ENCODE measurements at regions not wholly inside any gene's neighbourhood (a gene's known extent, or its start where the extent isn't known, plus 50 kb on each side); places are given as distances from the start of the nearest gene placed in this dataset.
"Not testable (repeated sequence)": the region's sequence is repeated elsewhere in the genome, so short reads cannot be mapped to it uniquely, and the experiment has no call there.

DNA sequence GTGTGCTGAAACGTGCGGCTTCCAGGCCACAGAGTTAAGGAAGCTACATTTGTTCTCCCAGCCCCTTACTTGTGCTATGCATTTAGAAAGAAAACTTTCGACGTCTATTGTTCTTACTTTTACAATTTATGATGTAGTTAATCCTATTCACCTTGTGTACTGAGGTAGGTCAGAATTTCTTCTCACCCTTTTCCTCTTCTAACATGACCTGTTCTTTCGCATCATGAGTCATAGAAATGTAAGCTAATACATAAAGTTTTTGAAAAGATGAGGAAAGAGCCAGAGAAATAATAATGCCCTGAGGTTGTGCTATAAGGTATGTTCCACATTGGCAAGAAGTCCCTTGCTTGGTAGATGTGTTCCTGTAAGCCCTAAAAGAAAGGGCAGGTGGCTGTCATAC lies 298.3 kb downstream of the TRIML1 start:
- DNase-seq (ENCODE audit: low spot score): peak; percentile 24

DNA sequence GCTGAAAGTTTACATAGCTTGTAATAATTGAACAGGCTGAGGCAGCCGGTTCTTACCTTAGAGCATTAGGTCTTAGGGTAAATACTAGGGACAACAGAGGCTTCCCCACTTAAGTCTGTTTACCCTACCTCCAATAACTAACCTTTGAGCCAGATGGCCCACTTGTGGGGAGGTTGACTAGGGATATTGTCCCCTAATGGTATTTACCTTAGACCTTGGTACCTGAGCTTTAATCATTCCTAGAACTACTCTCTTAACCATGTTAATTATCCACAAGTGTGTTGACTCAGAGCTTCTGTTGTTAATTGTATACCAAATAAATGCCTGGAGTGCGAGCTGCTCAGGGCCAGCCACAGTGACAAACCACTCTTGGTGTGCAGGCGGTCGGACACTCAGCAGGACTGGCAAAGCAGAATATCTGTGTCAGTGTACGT lies 299.2 kb downstream of the TRIML1 start:
- DNase-seq (ENCODE audit: low spot score): peak; percentile 40

DNA sequence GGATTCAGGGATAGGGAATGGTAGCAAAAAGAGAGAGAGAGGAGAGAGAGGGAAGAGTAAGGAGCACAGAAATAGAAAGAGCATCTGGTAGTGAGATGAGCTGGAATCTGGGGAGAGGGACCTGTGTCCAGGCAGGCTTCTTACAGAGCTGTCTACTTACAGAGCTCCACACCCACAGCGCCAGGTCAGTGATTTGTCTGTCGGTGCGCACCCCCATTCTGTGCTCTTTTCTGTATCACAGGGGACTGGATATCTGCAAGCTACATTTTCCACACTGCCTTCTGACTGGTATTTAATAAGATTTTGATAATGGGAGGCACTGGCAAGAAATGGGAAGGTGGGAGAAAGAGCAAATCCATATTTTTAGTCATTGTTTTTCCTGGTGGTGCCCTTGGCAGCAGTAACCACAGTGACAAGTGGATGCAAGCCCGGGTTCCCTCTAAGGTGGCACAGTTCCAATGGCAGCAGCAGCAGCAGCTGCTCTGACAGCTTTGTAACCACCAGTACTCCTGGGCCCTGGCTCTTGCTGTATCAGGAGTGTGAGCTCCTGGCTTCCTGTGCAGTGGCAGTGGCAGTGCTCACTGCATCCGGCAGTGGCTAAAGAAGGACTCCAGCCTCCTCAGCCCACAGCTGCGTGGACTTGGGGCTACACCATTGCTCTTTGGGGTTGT lies 300.5 kb downstream of the TRIML1 start:
- peak; percentile 66 for DNase-seq (ENCODE audit: low spot score)

DNA sequence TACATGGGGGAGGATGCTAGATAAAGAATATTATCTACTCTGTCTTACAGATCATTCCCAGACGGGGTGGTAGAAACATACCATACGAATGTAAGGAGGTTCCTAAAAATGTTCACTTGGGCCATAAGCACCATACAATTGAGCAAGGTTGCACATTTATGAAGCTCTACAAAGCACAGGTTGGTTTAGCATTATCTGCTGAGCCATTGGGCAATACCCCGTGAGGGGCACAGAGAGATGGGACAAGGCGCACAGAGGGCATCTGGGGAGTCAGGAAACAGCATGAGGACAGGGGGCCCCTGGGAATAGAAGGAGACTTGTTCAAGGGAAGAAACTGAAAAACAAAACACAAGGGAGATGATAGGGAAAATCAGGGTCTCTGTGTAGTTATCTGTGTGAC lies 305.3 kb downstream of the TRIML1 start:
- no peak for DNase-seq (ENCODE audit: low spot score)

DNA sequence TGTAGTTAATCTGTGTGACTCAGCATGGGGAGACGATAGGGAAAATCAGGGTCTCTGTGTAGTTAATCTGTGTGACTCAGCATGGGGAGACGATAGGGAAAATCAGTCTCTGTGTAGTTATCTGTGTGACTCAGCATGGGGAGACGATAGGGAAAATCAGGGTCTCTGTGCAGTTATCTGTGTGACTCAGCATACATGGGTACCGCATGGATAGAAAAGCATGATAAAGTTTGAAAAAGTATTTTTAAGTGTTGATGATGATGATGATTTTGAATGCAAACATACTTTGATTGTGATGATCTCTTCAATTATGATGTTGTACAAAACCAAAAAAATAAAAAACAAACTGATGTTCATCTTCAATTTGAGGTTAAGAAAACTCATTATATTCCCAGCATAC lies 309.8 kb downstream of the TRIML1 start:
- DNase-seq (ENCODE audit: low spot score): not testable (repeated sequence)

DNA sequence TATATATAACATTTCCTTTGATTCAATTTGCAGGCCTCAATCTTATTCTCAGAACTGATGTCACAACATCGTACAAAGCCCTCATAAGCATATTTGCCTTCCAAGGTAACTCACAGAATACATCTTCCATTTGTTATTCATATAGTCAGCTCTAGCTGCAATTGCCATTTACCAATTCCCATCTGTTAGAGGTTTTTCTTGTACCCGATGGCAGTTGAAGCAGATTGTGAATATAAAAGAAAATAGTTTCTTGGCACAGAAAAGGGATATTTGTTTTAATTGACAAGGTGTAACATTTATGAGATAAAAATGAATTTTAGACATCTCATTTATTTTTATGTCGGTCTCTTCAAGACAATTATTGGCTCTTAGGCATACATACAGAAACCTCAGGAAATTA lies 311.3 kb downstream of the TRIML1 start:
- no peak for DNase-seq (ENCODE audit: low spot score)

DNA sequence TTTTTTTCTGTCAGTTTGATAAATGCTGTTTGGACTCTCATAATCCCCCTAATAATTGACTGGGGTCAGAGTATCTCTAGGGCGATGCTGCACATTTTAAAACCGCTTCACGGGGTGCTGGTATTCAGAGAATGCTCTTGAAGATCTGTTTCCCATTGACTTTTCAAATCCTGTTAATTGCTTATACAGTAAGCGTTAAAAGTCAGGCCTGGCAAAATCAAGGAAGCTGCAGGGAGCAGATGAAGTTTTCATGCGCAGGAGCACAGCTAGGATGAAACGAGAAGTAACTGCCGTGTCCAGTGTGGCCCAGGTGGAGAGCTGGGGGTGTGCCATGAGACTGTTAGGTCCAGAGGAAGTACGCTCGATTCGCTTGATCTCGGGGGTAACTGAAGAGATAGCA lies 312.9 kb downstream of the TRIML1 start:
- DNase-seq (ENCODE audit: low spot score): no peak

DNA sequence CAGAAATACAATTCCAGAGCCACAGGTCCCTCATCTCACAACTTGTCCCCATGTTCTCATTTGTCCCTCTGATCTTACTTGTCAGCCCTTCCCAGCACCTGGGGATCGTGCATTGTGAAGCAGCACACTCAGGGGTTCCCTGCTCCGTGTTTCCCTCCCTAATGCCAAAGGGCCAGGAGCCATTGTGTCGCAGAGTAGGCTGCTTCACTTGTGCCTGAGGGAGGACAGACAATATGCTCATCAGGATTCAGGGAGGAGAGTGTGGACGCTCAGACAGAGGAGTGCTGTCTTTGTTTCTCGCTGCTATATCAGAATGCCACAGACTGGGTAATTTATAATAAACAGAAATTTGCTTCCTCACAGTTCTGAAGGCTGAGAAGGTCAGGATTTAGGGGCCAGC lies 315.3 kb downstream of the TRIML1 start:
- DNase-seq (ENCODE audit: low spot score): no peak

DNA sequence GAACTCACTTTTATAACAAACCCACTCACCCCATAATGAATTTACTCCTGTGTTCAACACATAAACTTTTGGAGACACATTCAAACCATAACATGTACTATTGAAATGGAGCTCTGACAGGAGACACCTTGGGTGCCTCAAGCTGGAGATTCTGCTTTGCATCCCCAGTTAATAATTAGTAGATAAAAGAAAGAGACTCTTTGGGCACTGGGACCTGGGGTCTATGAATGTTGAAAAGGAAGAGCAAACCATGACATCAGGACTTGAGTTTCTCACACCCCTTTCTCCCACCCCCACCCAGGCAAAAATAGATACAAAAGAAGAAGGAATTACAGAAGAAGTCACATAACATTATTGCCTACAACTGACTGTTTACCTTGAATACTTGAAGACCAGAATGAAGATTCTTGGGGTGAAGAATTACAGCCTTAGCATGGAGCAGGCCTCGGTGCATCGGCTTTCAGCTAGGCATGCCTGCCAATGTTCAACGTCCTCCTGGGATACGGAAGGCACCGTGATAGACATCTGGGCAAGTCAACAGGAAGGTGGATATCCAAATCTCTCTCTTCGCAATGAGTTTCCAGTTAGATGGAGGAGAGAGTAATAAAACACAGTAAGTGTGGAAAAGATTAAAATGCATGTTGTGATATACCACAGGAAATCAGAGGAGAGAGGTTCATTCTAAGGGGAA lies 316.0 kb downstream of the TRIML1 start:
- DNase-seq (ENCODE audit: low spot score): no peak

DNA sequence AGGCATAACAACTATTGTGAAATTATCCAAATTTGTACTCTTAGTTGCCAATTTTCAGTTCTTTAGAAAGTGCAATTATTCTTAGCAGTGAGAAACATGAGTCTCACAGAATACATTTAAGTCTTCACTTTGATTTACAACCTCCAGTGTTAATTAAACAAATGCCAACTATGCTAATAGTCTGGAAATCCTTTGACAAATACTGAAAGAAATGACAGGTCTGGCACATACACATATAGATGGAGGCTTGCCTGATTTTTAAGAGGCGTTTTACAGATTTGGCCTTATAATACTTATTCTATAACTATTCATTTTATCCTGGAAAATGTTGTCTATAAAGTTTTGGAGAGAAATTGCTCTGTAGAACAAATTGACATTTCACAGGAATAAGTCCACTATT lies 320.1 kb downstream of the TRIML1 start:
- DNase-seq (ENCODE audit: low spot score): no peak

DNA sequence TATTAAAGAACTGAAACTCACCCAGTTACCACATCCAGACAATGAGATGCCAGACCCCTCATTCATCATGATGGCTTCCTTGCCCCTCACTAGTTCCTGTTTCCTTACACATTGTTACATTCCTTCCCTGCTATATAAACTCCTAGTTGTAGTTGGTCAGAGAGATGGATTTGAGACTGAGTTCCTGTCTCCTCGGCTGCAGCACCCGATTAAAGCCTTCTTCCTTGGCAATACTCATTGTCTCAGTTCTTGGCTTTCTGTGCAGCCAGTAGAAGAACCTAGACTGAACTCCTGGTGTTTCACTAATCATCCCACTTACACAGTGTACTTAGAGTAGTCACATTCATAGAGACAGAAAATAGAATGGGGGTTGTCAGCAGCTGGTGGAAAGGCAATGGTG lies 324.7 kb downstream of the TRIML1 start:
- DNase-seq (ENCODE audit: low spot score): no peak

DNA sequence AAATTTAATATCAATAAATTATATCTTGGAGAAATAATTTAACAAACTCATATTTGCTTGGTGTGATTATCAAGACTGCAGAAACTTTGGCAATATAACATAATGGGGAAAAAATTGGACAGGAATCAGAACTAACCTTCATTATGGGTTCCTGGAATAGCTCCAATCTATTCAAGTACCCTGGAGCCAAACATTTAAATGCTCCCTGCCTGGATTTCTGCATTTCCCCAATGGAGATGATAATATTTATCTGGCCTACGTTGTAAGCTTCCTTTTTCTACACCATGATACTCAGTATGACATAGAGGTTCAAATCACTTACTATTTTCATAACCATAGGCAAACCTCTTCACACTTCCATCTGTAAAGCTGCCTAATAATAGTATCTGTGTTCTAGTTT lies 326.8 kb downstream of the TRIML1 start:
- DNase-seq (ENCODE audit: low spot score): no peak

DNA sequence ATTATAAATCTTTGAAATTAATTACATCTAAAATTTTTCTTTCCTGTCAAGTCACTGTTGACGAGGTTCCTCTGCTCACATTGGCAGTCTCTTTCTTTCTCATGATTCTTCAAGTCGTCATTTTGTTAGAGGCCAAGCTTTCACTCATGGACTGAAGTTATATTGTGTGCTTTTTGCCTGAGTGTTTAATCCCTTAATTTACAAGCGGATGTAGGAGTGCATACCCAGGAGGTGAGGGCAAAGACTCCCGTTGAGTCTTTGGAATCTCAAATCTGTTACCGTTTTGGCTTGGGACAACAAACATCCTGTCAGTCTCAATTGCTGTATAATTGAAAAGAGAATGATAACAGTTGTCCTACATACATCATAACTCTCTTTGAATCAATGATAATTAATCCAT lies 345.0 kb downstream of the TRIML1 start:
- no peak for DNase-seq (ENCODE audit: low spot score)

DNA sequence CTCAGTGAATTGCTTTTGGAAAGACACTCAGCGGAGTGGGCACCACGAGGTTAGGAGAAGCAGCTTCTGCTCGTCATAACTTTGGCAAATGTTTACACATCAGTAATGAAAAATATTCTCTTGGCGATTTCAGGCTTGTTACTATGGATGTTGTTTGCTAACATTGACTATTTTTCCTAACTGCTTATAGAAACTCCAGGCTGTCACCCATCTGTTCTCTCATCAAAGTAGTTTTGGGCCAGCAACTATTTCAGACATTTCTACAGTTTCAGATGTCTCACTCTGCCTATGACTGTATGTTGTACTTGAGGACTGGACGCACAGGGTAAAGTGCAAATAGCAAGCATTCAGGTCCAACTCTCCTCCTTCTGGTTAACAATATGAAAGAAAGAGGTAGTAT lies 346.7 kb downstream of the TRIML1 start:
- no peak for DNase-seq (ENCODE audit: low spot score)

DNA sequence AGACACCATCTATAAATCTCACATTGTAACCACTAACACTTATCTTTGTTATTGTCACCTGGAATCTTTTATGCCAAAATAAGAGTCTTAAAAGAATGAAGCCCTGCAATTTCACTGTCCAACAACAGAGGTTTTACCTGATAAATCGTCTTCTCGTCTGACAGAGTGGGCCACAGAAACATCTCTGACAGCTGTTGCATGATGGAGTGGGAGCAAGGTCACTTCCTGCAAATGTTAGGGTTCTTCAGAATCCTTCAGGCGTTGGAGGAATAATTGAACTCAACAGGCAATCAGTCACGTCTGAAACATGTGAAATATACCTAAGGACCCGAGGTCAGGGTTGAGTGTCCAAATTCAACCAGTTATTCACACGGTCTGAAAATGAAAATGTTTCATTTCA lies 353.6 kb downstream of the TRIML1 start:
- no peak for DNase-seq (ENCODE audit: low spot score)

DNA sequence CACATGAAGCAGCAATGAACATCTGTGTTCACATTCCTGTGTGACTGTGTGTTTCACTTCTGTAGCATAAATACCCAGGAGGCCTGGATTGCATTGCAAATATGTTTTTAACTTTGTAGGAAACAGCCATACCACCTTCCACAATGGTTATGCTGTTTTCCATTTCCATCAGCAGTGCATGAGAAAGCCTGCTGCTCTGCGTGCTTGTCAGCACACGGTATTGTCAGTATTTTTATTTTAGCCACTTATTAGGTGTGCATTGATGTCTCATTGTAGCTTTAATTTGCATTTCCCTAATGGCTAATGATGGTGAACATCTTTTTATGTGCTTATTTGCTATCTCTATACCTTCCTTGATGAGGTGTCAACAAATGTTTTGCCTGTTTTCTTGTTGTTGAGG lies 355.9 kb downstream of the TRIML1 start:
- no peak for DNase-seq (ENCODE audit: low spot score)

DNA sequence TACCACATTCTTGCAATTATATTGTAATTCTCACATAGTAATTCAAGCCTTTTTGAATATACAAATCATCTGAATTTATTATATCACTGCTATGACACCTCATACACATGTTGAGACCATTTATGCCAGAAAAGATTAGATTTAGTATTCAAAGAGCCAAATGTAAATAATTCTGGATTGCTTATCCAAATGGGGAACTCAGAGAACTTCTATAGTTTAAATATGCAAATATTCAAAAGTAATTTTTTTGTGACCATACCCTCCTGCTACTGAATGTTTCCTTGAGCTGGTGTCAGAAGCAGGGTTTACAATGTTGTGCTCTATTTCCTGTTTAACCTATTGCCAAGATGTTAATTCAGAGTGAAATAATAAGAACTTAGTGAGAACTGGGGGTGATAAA lies 372.2 kb downstream of the TRIML1 start:
- no peak for DNase-seq (ENCODE audit: low spot score)

DNA sequence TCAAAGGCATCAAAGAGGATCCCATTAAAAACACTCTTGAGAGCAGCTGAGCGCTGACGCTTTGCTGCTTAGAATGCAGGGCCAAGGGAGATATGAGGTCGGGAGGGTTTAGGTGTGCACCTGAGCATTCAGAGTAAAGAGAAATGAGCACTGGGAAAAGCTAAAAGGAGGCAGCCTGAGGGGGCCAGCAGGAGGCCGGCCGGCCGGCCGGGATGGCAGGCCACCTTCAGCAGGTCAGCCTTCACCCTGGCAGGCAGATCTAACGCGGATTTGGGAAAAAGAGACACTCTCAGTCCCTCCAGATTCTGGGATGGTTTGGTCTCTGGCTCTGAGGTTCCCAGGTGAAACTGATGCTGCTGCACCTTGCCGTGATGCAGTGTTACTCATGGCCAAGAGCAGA lies 393.5 kb downstream of the TRIML1 start:
- DNase-seq (ENCODE audit: low spot score): no peak

DNA sequence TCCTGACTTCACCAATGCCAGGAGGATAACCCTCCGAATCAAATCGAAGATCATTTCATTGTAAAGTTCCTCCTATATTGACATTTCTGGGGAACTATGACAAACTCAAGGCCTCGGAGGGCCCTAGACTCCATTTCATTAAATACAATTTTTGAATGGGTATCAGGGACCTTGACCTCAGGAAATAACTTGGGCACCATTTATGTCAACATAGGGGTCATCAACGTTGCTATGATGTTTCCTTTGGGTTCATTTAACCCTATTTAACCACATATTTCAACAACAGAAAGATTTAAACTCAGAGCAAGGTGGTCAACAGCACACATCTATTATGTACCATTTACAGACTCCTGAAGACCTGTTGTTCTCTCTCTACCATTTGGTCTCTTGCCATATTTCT lies 395.1 kb downstream of the TRIML1 start:
- DNase-seq (ENCODE audit: low spot score): no peak

DNA sequence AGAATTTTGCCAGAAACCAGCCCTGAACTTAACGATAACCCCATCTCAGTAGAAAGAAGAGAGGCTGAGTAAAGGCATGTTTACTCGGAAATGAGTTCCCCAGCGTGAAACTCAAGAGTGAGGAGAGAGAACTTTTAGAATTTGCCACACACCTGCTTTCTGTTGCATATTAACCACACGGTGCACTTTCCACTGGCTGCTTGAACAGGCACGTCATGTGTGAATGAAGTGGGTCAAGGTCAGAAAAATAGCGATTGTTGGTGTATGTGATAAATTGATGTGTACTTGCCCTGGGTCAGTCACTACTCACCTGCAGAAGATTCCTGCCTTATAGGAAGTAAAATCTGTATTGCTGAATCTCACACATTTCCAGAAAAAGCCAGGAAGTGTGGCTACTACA lies 395.7 kb downstream of the TRIML1 start:
- DNase-seq (ENCODE audit: low spot score): peak; percentile 56

DNA sequence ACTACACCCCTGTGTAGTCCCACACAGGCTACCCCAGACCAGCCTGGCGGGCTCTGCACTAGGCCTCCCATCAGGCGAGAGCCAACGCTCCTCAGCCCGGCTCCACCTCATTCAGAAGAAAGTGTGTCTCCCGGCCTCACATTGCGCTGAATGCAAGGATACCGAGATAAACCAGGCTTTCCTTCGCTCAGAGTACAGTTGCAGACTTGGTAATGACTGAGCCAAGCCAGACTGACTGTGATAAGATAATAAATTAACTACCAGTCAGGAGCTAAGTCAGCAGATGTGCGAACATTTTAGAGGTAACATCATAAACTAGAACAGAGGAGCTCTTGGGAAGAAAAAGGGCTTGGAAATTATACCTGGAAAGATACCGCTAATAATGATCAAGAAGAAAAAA lies 397.6 kb downstream of the TRIML1 start:
- DNase-seq (ENCODE audit: low spot score): no peak

DNA sequence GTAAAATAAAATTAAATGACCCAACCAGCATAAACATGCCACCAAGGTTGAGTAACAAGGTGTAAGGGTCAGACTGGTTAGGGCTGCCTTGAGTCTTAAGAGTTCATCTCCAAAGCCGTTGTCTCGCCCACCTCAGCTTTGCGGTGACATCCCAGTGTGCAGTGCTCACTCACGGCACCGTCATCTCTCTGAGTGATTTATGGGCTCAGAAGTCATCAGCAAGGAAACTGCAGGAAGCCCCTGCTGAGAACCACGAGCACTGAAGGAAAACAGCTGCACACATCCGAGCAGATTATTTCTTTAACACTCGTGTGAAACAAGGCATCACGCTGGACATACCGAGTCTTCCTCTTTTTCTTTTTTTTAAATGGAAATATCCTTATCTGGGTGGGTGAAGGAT lies 411.1 kb downstream of the TRIML1 start:
- DNase-seq (ENCODE audit: low spot score): peak; percentile 74

DNA sequence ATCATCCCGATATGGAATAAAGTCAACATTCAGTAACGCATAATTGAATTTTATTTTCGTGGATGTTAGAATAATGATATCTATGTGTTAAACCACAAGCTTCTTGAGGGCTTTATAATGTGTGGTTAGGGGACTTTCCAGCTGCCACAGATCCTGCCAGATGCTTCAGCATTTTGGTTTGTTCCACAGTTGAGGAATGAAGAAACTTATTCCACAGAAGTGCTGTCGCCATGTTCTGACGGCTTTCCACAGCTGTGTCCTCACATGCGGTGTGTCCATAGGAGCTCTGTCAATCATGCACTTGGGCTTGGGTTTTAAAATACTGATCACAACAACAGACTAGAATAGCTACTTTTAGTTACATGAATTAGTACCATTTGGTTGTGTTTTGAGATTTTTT lies 411.9 kb downstream of the TRIML1 start:
- DNase-seq (ENCODE audit: low spot score): peak; percentile 6

DNA sequence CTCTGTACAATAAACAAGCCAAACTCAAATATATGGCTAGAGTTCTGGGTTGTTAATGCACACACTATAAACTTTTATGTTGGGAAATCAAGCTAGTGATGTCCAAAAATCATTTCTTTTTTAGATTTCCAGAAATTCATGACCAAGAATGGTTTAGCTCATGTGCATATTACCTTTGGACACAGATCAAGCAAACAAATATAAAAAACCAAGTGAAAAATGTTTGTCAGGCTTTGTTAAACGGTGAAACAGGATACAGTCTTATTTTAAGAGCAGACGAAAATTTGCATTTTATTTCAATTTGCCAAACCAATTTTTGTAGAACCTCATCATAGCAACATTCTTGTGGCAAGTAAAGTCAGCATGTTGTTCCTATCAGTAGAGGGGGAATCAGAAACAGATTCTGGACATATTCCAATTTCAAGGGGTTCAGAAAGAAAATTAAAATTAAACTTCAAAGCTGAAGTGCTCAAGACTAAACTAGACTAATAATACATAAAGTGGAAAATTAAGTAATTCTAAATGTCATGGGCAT lies 413.6 kb downstream of the TRIML1 start:
- no peak for DNase-seq (ENCODE audit: low spot score)
